Osteocyte (in vitro differentiated cells): ENCODE measurements at regions not wholly inside any gene's neighbourhood (a gene's known extent, or its start where the extent isn't known, plus 50 kb on each side); places are given as distances from the start of the nearest gene placed in this dataset.

Experiments used
- DNase-seq: peaks from one replicate; pipeline ENCODE4 v3.0.0; 2021; ENCODE audit warnings: mixed read lengths; ENCODE audit not compliant: unreplicated experiment; ENCODE audit errors: extremely low spot score
- H3K27ac Mint-ChIP-seq: one replicate; pipeline ENCODE4 v1.8.0; 2021; ENCODE audit warnings: mild to moderate bottlenecking, mixed read lengths; ENCODE audit not compliant: unreplicated experiment
- H3K27me3 Mint-ChIP-seq: one replicate; pipeline ENCODE4 v1.8.0; 2021; ENCODE audit warnings: mixed read lengths; ENCODE audit not compliant: unreplicated experiment
- H3K36me3 Mint-ChIP-seq: one replicate; pipeline ENCODE4 v1.8.0; 2021; ENCODE audit warnings: mixed read lengths; ENCODE audit not compliant: unreplicated experiment
- H3K4me1 Mint-ChIP-seq: one replicate; pipeline ENCODE4 v1.8.0; 2021; ENCODE audit warnings: mixed read lengths; ENCODE audit not compliant: unreplicated experiment
- H3K4me3 Mint-ChIP-seq: one replicate; pipeline ENCODE4 v1.8.0; 2021; ENCODE audit warnings: mild to moderate bottlenecking, moderate library complexity, mixed read lengths; ENCODE audit not compliant: unreplicated experiment
- H3K9me3 Mint-ChIP-seq: one replicate; pipeline ENCODE4 v1.8.0; 2021; ENCODE audit warnings: mixed read lengths; ENCODE audit not compliant: unreplicated experiment
- TF ChIP-seq, protein P1 (sequence below): fragments of 200-600 bp; sonication (generic); IDR thresholded peaks from 2 replicates; pipeline ENCODE4 v1.5.0; 2021; ENCODE audit warnings: antibody characterized with exemption, mild to moderate bottlenecking, moderate library complexity

- TF ChIP-seq, protein P1, sequence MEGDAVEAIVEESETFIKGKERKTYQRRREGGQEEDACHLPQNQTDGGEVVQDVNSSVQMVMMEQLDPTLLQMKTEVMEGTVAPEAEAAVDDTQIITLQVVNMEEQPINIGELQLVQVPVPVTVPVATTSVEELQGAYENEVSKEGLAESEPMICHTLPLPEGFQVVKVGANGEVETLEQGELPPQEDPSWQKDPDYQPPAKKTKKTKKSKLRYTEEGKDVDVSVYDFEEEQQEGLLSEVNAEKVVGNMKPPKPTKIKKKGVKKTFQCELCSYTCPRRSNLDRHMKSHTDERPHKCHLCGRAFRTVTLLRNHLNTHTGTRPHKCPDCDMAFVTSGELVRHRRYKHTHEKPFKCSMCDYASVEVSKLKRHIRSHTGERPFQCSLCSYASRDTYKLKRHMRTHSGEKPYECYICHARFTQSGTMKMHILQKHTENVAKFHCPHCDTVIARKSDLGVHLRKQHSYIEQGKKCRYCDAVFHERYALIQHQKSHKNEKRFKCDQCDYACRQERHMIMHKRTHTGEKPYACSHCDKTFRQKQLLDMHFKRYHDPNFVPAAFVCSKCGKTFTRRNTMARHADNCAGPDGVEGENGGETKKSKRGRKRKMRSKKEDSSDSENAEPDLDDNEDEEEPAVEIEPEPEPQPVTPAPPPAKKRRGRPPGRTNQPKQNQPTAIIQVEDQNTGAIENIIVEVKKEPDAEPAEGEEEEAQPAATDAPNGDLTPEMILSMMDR = no peak
- H3K36me3 Mint-ChIP-seq = peaks cover 3% of the 10 kb centered on the region
- no peaks in the 10 kb centered on the region for H3K9me3 Mint-ChIP-seq
- H3K27me3 Mint-ChIP-seq = peaks cover 2% of the 10 kb centered on the region
- H3K4me1 Mint-ChIP-seq = peaks cover 22% of the 10 kb centered on the region
- no peak overlapping the region for H3K27ac Mint-ChIP-seq
- no peak for DNase-seq
- no peak overlapping the region for H3K4me3 Mint-ChIP-seq
Measured at GRCh38 chr2:217738061-217738460, 264.7 kb downstream of the TNS1 start.

- no peak overlapping the region for H3K4me3 Mint-ChIP-seq
- H3K27me3 Mint-ChIP-seq = peaks cover 2% of the 10 kb centered on the region
- H3K4me1 Mint-ChIP-seq = peaks cover 24% of the 10 kb centered on the region
- DNase-seq = no peak
- no peaks in the 10 kb centered on the region for H3K9me3 Mint-ChIP-seq
- H3K27ac Mint-ChIP-seq = no peak overlapping the region
- peaks cover 3% of the 10 kb centered on the region for H3K36me3 Mint-ChIP-seq
- TF ChIP-seq, protein P1 = no peak
Measured at GRCh38 chr2:217736776-217737550, 265.8 kb downstream of the TNS1 start.

- no peak overlapping the region for H3K27ac Mint-ChIP-seq
Measured at GRCh38 chr2:217735899-217736298, 266.9 kb downstream of the TNS1 start.

DNA sequence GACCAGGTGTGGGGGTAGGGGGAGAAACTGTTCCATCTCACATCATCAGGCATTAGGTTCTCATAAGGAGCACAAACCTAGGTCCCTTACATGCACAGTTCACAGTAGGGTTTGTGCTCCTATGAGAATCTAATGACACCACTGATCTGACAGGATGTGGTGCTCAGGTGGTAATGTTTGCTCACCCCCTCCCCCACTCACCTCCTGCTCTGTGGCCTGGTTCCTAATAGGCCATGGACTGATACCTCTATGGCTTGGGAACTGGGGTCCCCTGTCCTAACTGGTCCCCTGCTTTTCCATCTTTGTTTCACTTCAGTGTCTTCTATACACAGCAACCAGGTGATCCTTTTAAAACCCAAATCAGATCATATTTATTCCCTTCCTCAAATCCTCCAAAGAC is 267.8 kb downstream of the TNS1 start:
- H3K4me3 Mint-ChIP-seq = no peak overlapping the region
- H3K27me3 Mint-ChIP-seq = peaks cover 2% of the 10 kb centered on the region
- H3K36me3 Mint-ChIP-seq = peaks cover 3% of the 10 kb centered on the region

More at GRCh38 chr2:217735899-217736298, 266.9 kb downstream of the TNS1 start:
- TF ChIP-seq, protein P1 = no peak
- Mint-ChIP-seq H3K27me3 (peaks cover 2% of the 10 kb centered on the region), H3K4me3 (no peak overlapping the region), H3K4me1 (peaks cover 26% of the 10 kb centered on the region), H3K36me3 (peaks cover 3% of the 10 kb centered on the region), H3K9me3 (no peaks in the 10 kb centered on the region)
- DNase-seq = no peak

GRCh38 chr2:217733461-217733860 is 269.3 kb downstream of the TNS1 start:
- no peaks in the 10 kb centered on the region for H3K36me3 Mint-ChIP-seq
- peaks cover 45% of the 10 kb centered on the region for H3K4me1 Mint-ChIP-seq
- DNase-seq = no peak
- no peaks in the 10 kb centered on the region for H3K9me3 Mint-ChIP-seq
- no peak overlapping the region for H3K4me3 Mint-ChIP-seq
- no peaks in the 10 kb centered on the region for H3K27me3 Mint-ChIP-seq
- H3K27ac Mint-ChIP-seq = peak overlapping the region; percentile 47
- TF ChIP-seq, protein P1 = no peak

More for the DNA sequence above, 267.8 kb downstream of the TNS1 start:
- DNase-seq = no peak
- no peaks in the 10 kb centered on the region for H3K9me3 Mint-ChIP-seq
- TF ChIP-seq, protein P1 = no peak
- no peak overlapping the region for H3K27ac Mint-ChIP-seq
- H3K4me1 Mint-ChIP-seq = peaks cover 30% of the 10 kb centered on the region
